HEK293 (cell line): ENCODE measurements at regions not wholly inside any gene's neighbourhood (a gene's known extent, or its start where the extent isn't known, plus 50 kb on each side); places are given as distances from the start of the nearest gene placed in this dataset.

Source experiments
- CTCF ChIA-PET: fragments of 350-600 bp; formaldehyde crosslinking; extraction: SDS; loops from one replicate; lab custom pipeline; 2021; ENCODE audit warnings: antibody characterized with exemption; lab: Yijun Ruan, JAX
- POLR2A ChIA-PET: fragments of 300-600 bp; formaldehyde crosslinking; extraction: SDS; loops from one replicate; lab custom pipeline; 2020; ENCODE audit warnings: antibody characterized with exemption, inconsistent platforms; lab: Yijun Ruan, JAX
- H3K27ac ChIP-seq: fragments of 200-500 bp; sonication (Bioruptor generic); 2 replicates; pipeline ENCODE4 v1.5.1; 2014; ENCODE audit warnings: low read depth, low read length, control low read depth, inconsistent platforms; ENCODE audit errors: extremely low read depth
- H3K36me3 ChIP-seq, 2 experiments: fragments of 200-500 bp in 1 of 2; sonication (Bioruptor generic) in 1 of 2; 1 replicate in 1 of 2; 2 replicates in 1 of 2; pipeline ENCODE4 v1.5.1; 2014 to 2017; ENCODE audit warnings: inconsistent platforms in 2 of 2, low read length in 2 of 2; ENCODE audit not compliant: control insufficient read depth in 2 of 2, insufficient read depth in 1 of 2
- H3K4me1 ChIP-seq: fragments of 200-500 bp; sonication (Bioruptor generic); 2 replicates; pipeline ENCODE4 v1.5.1; 2014; ENCODE audit warnings: mild to moderate bottlenecking, low read length, inconsistent platforms; ENCODE audit not compliant: control insufficient read depth, insufficient read depth
- H3K4me3 ChIP-seq: 2 replicates; pipeline ENCODE4 v1.5.1; 2011; ENCODE audit warnings: low read depth, mild to moderate bottlenecking, control low read depth, low read length, moderate library complexity
- H3K9me3 ChIP-seq: fragments of 200-500 bp; sonication (Bioruptor generic); 2 replicates; pipeline ENCODE4 v1.5.1; 2014; ENCODE audit warnings: low read depth, low read length, inconsistent platforms; ENCODE audit not compliant: control insufficient read depth, insufficient read depth
- BCL6B ChIP-seq: fragments of 450-650 bp; formaldehyde crosslinking; IDR thresholded peaks from 2 replicates; pipeline ENCODE4 v1.5.1; 2017; ENCODE audit warnings: missing biosample characterization, missing genetic modification characterization
- GFI1B ChIP-seq: fragments of 450-650 bp; formaldehyde crosslinking; IDR thresholded peaks from 2 replicates; pipeline ENCODE4 v1.5.1; 2016; ENCODE audit warnings: missing biosample characterization, missing genetic modification characterization
- KLF9 ChIP-seq: fragments of 450-650 bp; formaldehyde crosslinking; IDR thresholded peaks from 2 replicates; pipeline ENCODE4 v1.5.1; 2016; ENCODE audit warnings: missing biosample characterization, missing genetic modification characterization, low read depth
- REPIN1 ChIP-seq: fragments of 450-650 bp; formaldehyde crosslinking; IDR thresholded peaks from 2 replicates; pipeline ENCODE4 v1.5.1; 2017; ENCODE audit warnings: missing biosample characterization, missing genetic modification characterization, low read depth
- SALL2 ChIP-seq: fragments of 450-650 bp; formaldehyde crosslinking; IDR thresholded peaks from 2 replicates; pipeline ENCODE4 v1.5.0; 2017; ENCODE audit warnings: missing biosample characterization, mild to moderate bottlenecking, missing genetic modification characterization, borderline replicate concordance
- ZNF169 ChIP-seq: fragments of 450-650 bp; formaldehyde crosslinking; IDR thresholded peaks from 2 replicates; pipeline ENCODE4 v1.5.1; 2016; ENCODE audit warnings: missing biosample characterization, missing genetic modification characterization
- ZNF366 ChIP-seq: fragments of 450-650 bp; formaldehyde crosslinking; conservative IDR thresholded peaks from 2 replicates; pipeline ENCODE4 v1.5.1; 2016; ENCODE audit warnings: missing biosample characterization, missing genetic modification characterization
- ZNF473 ChIP-seq: fragments of 450-650 bp; formaldehyde crosslinking; IDR thresholded peaks from 2 replicates; pipeline ENCODE4 v1.5.1; 2017; ENCODE audit warnings: missing biosample characterization, missing genetic modification characterization
- ZNF585B ChIP-seq: fragments of 450-650 bp; formaldehyde crosslinking; IDR thresholded peaks from 2 replicates; pipeline ENCODE4 v1.5.1; 2016; ENCODE audit warnings: missing biosample characterization, missing genetic modification characterization
- ZNF596 ChIP-seq: fragments of 450-650 bp; IDR thresholded peaks from 2 replicates; pipeline ENCODE4 v1.5.0; 2018; ENCODE audit warnings: missing biosample characterization, mild to moderate bottlenecking, missing genetic modification characterization, moderate library complexity
- ZNF792 ChIP-seq: fragments of 450-650 bp; formaldehyde crosslinking; IDR thresholded peaks from 2 replicates; pipeline ENCODE4 v1.5.1; 2016; ENCODE audit warnings: missing biosample characterization, missing genetic modification characterization
- ZSCAN23 ChIP-seq: fragments of 450-650 bp; formaldehyde crosslinking; IDR thresholded peaks from 2 replicates; pipeline ENCODE4 v1.5.1; 2016; ENCODE audit warnings: missing biosample characterization, missing genetic modification characterization
- ZXDB ChIP-seq: fragments of 450-650 bp; formaldehyde crosslinking; IDR thresholded peaks from 2 replicates; pipeline ENCODE4 v1.5.1; 2016; ENCODE audit warnings: missing biosample characterization, missing genetic modification characterization
- TF ChIP-seq, protein P1 (sequence below): fragments of 450-650 bp; formaldehyde crosslinking; IDR thresholded peaks from 2 replicates; pipeline ENCODE4 v1.5.1; 2017; ENCODE audit warnings: missing biosample characterization, missing genetic modification characterization
- TF ChIP-seq, protein P2 (sequence below): fragments of 450-650 bp; formaldehyde crosslinking; IDR thresholded peaks from 2 replicates; pipeline ENCODE4 v1.5.1; 2016; ENCODE audit warnings: missing biosample characterization, missing genetic modification characterization, low read depth
- TF ChIP-seq, protein P3 (sequence below): fragments of 450-650 bp; formaldehyde crosslinking; IDR thresholded peaks from 2 replicates; pipeline ENCODE4 v1.5.1; 2016; ENCODE audit warnings: missing biosample characterization, missing genetic modification characterization, borderline replicate concordance

- no peak for TF ChIP-seq KLF9 (tag by site-specific recombination)
- TF ChIP-seq BCL6B, result no peak
- TF ChIP-seq GFI1B (tag by site-specific recombination), result no peak
Measured at GRCh38 chr17:14741491-14741890, 440.6 kb downstream of the HS3ST3B1 start (continued).

DNA sequence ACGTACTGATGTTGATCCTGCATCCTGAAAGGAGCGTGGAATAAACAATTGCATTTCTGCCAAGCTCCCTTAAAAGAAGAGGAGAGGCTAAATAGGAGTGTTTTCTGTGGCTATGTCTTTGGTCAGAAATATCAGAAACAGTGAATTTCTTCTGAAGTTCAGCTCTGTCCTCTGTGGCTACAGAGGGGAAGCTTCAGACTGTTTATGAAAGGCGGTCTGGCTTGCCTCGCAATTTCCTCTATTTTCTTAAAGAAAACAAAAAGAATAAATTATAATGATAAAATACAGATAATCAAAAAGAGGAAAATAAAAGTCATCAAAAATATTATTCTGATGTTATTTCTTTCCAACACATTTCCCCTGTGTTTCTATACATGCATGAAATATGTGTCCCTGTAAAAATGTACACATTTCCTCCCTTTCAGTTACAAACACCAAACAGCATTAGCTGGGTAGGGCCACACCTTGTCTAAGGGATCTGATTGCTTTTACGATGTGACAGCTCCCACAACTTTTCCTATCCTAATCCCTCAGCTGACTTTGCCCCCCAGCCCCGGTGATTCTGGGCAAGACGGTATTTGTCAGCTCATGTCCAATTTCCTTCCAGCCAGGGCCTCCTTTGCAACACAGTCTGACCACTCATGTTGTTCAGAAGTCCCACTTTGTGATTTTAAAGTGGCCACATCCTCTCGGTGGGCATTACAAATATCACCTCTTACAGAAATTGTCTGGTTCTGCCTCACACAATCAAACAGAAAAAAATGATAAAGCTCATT, 439.0 kb downstream of the HS3ST3B1 start:
- H3K36me3 ChIP-seq, result no peaks in the 10 kb centered on the region
- no peaks in the 10 kb centered on the region for H3K4me1 ChIP-seq
- H3K4me3 ChIP-seq, result no peak overlapping the region
- ChIA-PET CTCF (interaction anchor here (0.7 to 0.9 kb wide), 3 partner anchors 8 to 763 kb away, joined by 3 to 5 read pairs (median 4); no protein-coding TSS in a partner anchor), POLR2A (no interaction called here)
- H3K27ac ChIP-seq, result no peak overlapping the region
- no peak for TF ChIP-seq ZNF473 (tag by site-specific recombination)
- TF ChIP-seq, protein P1, sequence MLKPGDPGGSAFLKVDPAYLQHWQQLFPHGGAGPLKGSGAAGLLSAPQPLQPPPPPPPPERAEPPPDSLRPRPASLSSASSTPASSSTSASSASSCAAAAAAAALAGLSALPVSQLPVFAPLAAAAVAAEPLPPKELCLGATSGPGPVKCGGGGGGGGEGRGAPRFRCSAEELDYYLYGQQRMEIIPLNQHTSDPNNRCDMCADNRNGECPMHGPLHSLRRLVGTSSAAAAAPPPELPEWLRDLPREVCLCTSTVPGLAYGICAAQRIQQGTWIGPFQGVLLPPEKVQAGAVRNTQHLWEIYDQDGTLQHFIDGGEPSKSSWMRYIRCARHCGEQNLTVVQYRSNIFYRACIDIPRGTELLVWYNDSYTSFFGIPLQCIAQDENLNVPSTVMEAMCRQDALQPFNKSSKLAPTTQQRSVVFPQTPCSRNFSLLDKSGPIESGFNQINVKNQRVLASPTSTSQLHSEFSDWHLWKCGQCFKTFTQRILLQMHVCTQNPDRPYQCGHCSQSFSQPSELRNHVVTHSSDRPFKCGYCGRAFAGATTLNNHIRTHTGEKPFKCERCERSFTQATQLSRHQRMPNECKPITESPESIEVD (tag by site-specific recombination), result no peak
- TF ChIP-seq ZNF366 (tag by site-specific recombination), result no peak
- no peak for TF ChIP-seq ZXDB (tag by site-specific recombination)
- TF ChIP-seq ZNF596, result no peak
- TF ChIP-seq, all 188 proteins: peak for 0
- H3K9me3 ChIP-seq, result no peaks in the 10 kb centered on the region

DNA sequence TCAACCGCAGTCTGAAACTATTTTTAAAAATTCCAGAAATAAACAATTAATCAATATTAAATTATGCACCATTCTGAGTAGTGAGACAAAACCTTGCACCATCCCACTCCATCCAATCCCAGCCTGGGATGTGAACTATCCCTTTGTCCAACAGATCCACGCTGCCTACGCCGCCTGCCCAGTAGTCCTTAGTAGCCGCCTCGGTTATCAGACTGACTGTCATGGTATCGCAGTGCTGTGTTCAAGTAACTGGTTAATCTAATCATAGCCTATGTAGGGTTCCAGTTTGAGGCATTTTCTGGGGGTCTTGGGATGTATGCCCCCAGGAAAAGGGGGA, 437.7 kb downstream of the HS3ST3B1 start:
- no peaks in the 10 kb centered on the region for H3K9me3 ChIP-seq
- CTCF ChIA-PET, result interaction anchor here (0.6 kb wide), 1 partner anchor 14 kb away, joined by 3 read pairs; no protein-coding TSS in a partner anchor
- H3K36me3 ChIP-seq, result no peaks in the 10 kb centered on the region
- H3K4me1 ChIP-seq, result no peaks in the 10 kb centered on the region
- TF ChIP-seq, protein P2, sequence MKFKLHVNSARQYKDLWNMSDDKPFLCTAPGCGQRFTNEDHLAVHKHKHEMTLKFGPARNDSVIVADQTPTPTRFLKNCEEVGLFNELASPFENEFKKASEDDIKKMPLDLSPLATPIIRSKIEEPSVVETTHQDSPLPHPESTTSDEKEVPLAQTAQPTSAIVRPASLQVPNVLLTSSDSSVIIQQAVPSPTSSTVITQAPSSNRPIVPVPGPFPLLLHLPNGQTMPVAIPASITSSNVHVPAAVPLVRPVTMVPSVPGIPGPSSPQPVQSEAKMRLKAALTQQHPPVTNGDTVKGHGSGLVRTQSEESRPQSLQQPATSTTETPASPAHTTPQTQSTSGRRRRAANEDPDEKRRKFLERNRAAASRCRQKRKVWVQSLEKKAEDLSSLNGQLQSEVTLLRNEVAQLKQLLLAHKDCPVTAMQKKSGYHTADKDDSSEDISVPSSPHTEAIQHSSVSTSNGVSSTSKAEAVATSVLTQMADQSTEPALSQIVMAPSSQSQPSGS (tag by site-specific recombination), result no peak
- no peak for TF ChIP-seq ZSCAN23
- no peak for TF ChIP-seq SALL2 (tag by site-specific recombination)
- TF ChIP-seq ZNF169, result no peak
- TF ChIP-seq, protein P3, sequence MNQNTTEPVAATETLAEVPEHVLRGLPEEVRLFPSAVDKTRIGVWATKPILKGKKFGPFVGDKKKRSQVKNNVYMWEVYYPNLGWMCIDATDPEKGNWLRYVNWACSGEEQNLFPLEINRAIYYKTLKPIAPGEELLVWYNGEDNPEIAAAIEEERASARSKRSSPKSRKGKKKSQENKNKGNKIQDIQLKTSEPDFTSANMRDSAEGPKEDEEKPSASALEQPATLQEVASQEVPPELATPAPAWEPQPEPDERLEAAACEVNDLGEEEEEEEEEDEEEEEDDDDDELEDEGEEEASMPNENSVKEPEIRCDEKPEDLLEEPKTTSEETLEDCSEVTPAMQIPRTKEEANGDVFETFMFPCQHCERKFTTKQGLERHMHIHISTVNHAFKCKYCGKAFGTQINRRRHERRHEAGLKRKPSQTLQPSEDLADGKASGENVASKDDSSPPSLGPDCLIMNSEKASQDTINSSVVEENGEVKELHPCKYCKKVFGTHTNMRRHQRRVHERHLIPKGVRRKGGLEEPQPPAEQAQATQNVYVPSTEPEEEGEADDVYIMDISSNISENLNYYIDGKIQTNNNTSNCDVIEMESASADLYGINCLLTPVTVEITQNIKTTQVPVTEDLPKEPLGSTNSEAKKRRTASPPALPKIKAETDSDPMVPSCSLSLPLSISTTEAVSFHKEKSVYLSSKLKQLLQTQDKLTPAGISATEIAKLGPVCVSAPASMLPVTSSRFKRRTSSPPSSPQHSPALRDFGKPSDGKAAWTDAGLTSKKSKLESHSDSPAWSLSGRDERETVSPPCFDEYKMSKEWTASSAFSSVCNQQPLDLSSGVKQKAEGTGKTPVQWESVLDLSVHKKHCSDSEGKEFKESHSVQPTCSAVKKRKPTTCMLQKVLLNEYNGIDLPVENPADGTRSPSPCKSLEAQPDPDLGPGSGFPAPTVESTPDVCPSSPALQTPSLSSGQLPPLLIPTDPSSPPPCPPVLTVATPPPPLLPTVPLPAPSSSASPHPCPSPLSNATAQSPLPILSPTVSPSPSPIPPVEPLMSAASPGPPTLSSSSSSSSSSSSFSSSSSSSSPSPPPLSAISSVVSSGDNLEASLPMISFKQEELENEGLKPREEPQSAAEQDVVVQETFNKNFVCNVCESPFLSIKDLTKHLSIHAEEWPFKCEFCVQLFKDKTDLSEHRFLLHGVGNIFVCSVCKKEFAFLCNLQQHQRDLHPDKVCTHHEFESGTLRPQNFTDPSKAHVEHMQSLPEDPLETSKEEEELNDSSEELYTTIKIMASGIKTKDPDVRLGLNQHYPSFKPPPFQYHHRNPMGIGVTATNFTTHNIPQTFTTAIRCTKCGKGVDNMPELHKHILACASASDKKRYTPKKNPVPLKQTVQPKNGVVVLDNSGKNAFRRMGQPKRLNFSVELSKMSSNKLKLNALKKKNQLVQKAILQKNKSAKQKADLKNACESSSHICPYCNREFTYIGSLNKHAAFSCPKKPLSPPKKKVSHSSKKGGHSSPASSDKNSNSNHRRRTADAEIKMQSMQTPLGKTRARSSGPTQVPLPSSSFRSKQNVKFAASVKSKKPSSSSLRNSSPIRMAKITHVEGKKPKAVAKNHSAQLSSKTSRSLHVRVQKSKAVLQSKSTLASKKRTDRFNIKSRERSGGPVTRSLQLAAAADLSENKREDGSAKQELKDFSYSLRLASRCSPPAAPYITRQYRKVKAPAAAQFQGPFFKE (tag by site-specific recombination), result no peak
- no peak for TF ChIP-seq REPIN1 (tag by site-specific recombination)
- TF ChIP-seq ZNF585B (tag by site-specific recombination), result no peak
- no peak for TF ChIP-seq ZNF792
- TF ChIP-seq, all 188 proteins: peak for 0
- POLR2A ChIA-PET, result no interaction called here
- Histone ChIP-seq H3K4me3 (no peak overlapping the region), H3K27ac (no peak overlapping the region)
